GM12892 (cell line): ENCODE measurements at regions not wholly inside any gene's neighbourhood (a gene's known extent, or its start where the extent isn't known, plus 50 kb on each side); places are given as distances from the start of the nearest gene placed in this dataset.

Source experiments
- POLR2A ChIP-seq: IDR thresholded peaks from 2 replicates; pipeline ENCODE4 v1.6.1; 2011; ENCODE audit warnings: low read depth, low read length, control low read depth
- POLR2AphosphoS5 ChIP-seq: IDR thresholded peaks from 2 replicates; pipeline ENCODE4 v1.6.1; 2011; ENCODE audit warnings: low read depth, low read length, control low read depth
- TAF1 ChIP-seq: IDR thresholded peaks from 2 replicates; pipeline ENCODE4 v1.6.1; 2011; ENCODE audit warnings: low read depth, mild to moderate bottlenecking, control low read depth, low read length, borderline replicate concordance

- TF ChIP-seq TAF1 (no peak), POLR2A (no peak), POLR2AphosphoS5 (no peak)
Observed at GRCh38 chr1:70892930-70893329, 154.7 kb downstream of the PTGER3 start.
